ENCODE measurements at regions not wholly inside any gene's neighbourhood (a gene's known extent, or its start where the extent isn't known, plus 50 kb on each side); places are given as distances from the start of the nearest gene placed in this dataset.
A peak's percentile ranks its signal among the peaks of the same experiment; 100 is the strongest.

DNA sequence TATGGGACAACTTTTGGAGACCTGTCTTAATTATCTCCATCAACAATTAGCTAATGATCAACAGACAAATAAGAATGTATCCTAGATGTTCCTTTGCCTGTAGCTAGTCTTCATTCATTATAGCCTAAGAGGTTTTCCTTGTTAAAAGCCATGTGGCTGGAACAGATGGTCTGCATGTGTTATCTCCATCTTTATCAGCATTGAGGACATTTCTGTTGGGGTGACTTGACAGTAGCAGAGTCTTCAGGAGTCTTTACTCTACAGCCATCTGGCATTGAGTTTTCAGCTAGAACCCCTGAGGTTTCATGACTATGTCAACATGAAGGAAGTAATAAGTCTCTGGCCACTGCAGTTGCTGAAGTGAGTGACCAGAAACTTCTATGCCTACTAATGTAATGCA, 106.6 kb upstream of the TLE4 start:
- ChIA-PET CTCF (interaction anchor here (1.5 kb wide), 1 partner anchor 13 kb away, joined by 3 read pairs; no protein-coding TSS in a partner anchor), POLR2A (no interaction called here)
- H3K4me3 ChIP-seq (ENCODE audit: low read depth, low read length), result no peak overlapping the region
- no peaks in the 10 kb centered on the region for H3K36me3 ChIP-seq (ENCODE audit: control insufficient read depth, insufficient read depth, low read length)
- H3K27me3 ChIP-seq (ENCODE audit: control insufficient read depth, insufficient read depth, low read length), result no peaks in the 10 kb centered on the region
- TF ChIP-seq, protein P1, sequence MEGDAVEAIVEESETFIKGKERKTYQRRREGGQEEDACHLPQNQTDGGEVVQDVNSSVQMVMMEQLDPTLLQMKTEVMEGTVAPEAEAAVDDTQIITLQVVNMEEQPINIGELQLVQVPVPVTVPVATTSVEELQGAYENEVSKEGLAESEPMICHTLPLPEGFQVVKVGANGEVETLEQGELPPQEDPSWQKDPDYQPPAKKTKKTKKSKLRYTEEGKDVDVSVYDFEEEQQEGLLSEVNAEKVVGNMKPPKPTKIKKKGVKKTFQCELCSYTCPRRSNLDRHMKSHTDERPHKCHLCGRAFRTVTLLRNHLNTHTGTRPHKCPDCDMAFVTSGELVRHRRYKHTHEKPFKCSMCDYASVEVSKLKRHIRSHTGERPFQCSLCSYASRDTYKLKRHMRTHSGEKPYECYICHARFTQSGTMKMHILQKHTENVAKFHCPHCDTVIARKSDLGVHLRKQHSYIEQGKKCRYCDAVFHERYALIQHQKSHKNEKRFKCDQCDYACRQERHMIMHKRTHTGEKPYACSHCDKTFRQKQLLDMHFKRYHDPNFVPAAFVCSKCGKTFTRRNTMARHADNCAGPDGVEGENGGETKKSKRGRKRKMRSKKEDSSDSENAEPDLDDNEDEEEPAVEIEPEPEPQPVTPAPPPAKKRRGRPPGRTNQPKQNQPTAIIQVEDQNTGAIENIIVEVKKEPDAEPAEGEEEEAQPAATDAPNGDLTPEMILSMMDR (IDR thresholded peaks at IDR 0.05; ENCODE audit: insufficient read depth, low read depth, low read length), result no peak
- DNase-seq (ENCODE audit: low read depth), result no peak

DNA sequence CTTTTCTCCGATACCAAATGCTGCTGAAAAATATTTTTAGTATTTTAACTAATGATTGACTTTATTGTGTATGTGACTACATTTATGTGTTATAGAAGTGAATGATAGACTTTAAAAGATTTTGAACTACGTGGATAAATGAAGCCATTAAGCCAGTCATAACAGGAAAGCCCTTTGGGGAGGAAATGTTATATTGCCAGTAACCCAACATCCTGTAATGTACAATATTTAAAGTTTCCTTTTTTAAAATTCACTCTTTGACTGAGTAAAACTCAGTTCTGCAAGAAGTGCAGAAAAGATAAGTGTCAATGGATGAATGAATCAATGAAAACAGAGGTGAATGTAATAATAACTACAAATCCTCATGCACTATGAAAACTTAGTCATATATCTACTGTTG, 102.6 kb upstream of the TLE4 start:
- DNase-seq (ENCODE audit: low read depth), result no peak
- CTCF ChIA-PET, result no interaction called here
- Histone ChIP-seq H3K4me3 (ENCODE audit: low read depth, low read length) (no peak overlapping the region), H3K36me3 (ENCODE audit: control insufficient read depth, insufficient read depth, low read length) (no peaks in the 10 kb centered on the region), H3K27me3 (ENCODE audit: control insufficient read depth, insufficient read depth, low read length) (no peaks in the 10 kb centered on the region)
- POLR2A ChIA-PET, result no interaction called here
- TF ChIP-seq, protein P1 (IDR thresholded peaks at IDR 0.05; ENCODE audit: insufficient read depth, low read depth, low read length), result no peak

DNA sequence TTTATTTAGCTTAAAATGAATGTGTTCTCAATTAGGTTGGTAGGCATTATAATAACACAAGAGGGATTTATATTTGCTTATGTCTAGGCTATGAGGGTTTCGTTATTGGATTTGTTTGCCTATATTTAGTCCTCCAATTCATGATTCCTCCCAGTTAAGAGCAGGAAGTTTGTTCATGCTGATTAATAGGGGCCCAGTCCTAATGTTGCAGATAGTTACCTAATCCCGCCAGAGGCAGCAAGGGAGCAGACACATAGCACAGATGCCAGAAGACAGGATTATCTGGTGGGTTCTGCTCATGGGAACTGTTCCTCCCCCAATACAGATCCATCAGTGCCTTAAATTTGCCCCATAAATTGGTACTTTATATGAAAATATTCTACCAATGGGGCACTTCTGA, 100.8 kb upstream of the TLE4 start:
- no peaks in the 10 kb centered on the region for H3K27me3 ChIP-seq (ENCODE audit: control insufficient read depth, insufficient read depth, low read length)
- no peak for DNase-seq (ENCODE audit: low read depth)
- H3K36me3 ChIP-seq (ENCODE audit: control insufficient read depth, insufficient read depth, low read length), result no peaks in the 10 kb centered on the region
- ChIA-PET POLR2A (no interaction called here), CTCF (interaction anchor here (0.9 kb wide), 1 partner anchor 16 kb away, joined by 3 read pairs; no protein-coding TSS in a partner anchor)
- H3K4me3 ChIP-seq (ENCODE audit: low read depth, low read length), result no peak overlapping the region
- TF ChIP-seq, protein P1 (IDR thresholded peaks at IDR 0.05; ENCODE audit: insufficient read depth, low read depth, low read length), result no peak

DNA sequence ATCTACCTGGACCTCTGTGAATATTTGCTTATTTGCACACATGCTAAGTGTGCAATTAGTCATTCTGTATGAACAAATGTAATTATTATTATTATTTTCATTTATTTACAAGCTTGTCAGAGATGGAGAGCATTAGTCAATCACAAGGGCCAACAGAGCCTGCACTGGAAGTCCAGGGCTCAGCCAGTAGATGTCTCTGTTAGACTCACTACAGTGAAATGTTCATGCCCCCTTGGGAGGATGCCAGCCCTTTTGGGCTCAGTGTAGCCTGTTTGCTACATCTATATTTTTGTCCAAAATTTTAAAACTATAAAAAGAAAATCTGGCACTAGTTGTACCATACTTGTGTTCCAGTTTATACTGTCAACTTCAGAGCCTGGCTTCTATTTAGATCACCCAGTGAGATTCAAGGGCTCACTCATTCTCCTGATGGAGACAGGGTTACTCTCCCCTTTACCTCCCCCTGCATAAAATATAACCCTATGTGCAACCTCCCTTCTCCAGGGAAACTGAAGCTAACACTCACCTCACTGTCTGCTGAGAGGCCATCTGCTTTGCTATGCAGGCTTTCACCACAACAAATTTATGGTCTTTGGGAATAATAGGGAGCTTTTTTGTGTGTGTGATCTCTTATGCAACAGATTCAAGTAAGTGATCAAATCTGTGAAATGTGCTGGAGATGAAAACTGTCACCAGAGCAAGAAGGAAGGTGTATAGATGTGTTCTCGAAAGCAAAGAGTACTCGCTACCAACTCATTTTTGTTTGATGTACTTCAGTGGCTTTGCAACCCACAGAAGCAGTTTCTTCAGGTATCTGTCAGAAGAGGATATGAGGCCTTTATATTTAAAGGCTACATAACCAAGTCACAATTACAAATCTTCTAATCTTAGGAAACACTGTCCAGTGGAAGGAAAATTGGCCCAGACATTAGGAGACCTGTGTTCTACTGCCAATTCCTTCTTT, 99.9 kb upstream of the TLE4 start:
- CTCF ChIA-PET, result interaction anchor here (0.6 to 1.2 kb wide), 2 partner anchors 9 to 1102 kb away, joined by 3 to 4 read pairs; no protein-coding TSS in a partner anchor
- no peak for DNase-seq (ENCODE audit: low read depth)
- Histone ChIP-seq H3K27me3 (ENCODE audit: control insufficient read depth, insufficient read depth, low read length) (no peaks in the 10 kb centered on the region), H3K4me3 (ENCODE audit: low read depth, low read length) (no peak overlapping the region), H3K36me3 (ENCODE audit: control insufficient read depth, insufficient read depth, low read length) (no peaks in the 10 kb centered on the region)
- TF ChIP-seq, protein P1 (IDR thresholded peaks at IDR 0.05; ENCODE audit: insufficient read depth, low read depth, low read length), result peak; percentile 44
- POLR2A ChIA-PET, result no interaction called here

DNA sequence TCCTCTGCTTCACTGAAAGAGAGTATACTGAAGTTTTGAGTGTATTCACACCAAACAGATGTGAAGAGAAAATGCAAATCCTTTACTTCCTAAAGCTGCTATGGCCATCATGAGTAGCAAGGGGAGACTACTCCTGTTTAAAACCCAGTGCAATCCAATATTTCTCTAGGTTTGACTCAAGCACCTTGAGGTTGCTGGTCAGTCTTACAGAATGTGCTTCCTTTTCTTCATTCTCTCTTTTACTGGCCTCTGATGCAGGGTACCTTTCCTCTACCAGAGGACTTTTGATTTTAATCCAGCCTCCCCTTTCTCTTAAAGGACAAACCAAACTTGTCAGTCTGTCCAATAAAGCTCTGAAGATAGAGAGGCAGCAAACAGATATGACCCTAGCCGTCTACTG, 98.1 kb upstream of the TLE4 start:
- POLR2A ChIA-PET, result no interaction called here

More for the DNA sequence above, 98.1 kb upstream of the TLE4 start:
- no peaks in the 10 kb centered on the region for H3K36me3 ChIP-seq (ENCODE audit: control insufficient read depth, insufficient read depth, low read length)
- CTCF ChIA-PET, result interaction anchor here (0.9 kb wide), 1 partner anchor 14 kb away, joined by 3 read pairs; no protein-coding TSS in a partner anchor
- TF ChIP-seq, protein P1 (IDR thresholded peaks at IDR 0.05; ENCODE audit: insufficient read depth, low read depth, low read length), result no peak
- no peaks in the 10 kb centered on the region for H3K27me3 ChIP-seq (ENCODE audit: control insufficient read depth, insufficient read depth, low read length)
- no peak for DNase-seq (ENCODE audit: low read depth)
- no peak overlapping the region for H3K4me3 ChIP-seq (ENCODE audit: low read depth, low read length)

Data from BJ (cell line).